NK-92 treated with Interleukin-12 subunit alpha and Interleukin-12 subunit beta, amount 100 ng/mL, for 24 hours (cell line): ENCODE measurements at regions not wholly inside any gene's neighbourhood (a gene's known extent, or its start where the extent isn't known, plus 50 kb on each side); places are given as distances from the start of the nearest gene placed in this dataset.
A peak's percentile ranks its signal among the peaks of the same experiment; 100 is the strongest.

Experiments
- DNase-seq: peaks from one replicate; lab custom pipeline; 2025; lab: John Stamatoyannopoulos, UW

GRCh38 chr20:12276011-12276673 lies 358.4 kb downstream of the BTBD3 start:
- DNase-seq: peak; percentile 24

- no peak for DNase-seq
Measured at GRCh38 chr20:12287575-12287974, 369.9 kb downstream of the BTBD3 start.

- no peak for DNase-seq
Measured at GRCh38 chr20:12289465-12289864, 371.8 kb downstream of the BTBD3 start.

- DNase-seq: no peak
Measured at GRCh38 chr20:12291386-12291785, 373.7 kb downstream of the BTBD3 start.

GRCh38 chr20:12293900-12294299 lies 376.2 kb downstream of the BTBD3 start:
- DNase-seq: no peak

GRCh38 chr20:12294678-12295077 lies 377.0 kb downstream of the BTBD3 start:
- no peak for DNase-seq

- no peak for DNase-seq
Measured at GRCh38 chr20:12305188-12305950, 387.7 kb downstream of the BTBD3 start.

GRCh38 chr20:12306107-12306506 lies 388.4 kb downstream of the BTBD3 start:
- no peak for DNase-seq

GRCh38 chr20:12311094-12311865 lies 393.6 kb downstream of the BTBD3 start:
- no peak for DNase-seq

GRCh38 chr20:12315652-12316051 lies 398.0 kb downstream of the BTBD3 start:
- DNase-seq: no peak

GRCh38 chr20:12316794-12317193 lies 399.1 kb downstream of the BTBD3 start:
- DNase-seq: no peak

- no peak for DNase-seq
Measured at GRCh38 chr20:12317433-12317832, 399.7 kb downstream of the BTBD3 start.

GRCh38 chr20:12318043-12318442 lies 400.4 kb downstream of the BTBD3 start:
- no peak for DNase-seq

- DNase-seq: no peak
Measured at GRCh38 chr20:12321736-12322135, 404.0 kb downstream of the BTBD3 start.

- no peak for DNase-seq
Measured at GRCh38 chr20:12327205-12327604, 409.5 kb downstream of the BTBD3 start.

- DNase-seq: no peak
Measured at GRCh38 chr20:12331236-12331635, 413.5 kb downstream of the BTBD3 start.

GRCh38 chr20:12337601-12338000 lies 419.9 kb downstream of the BTBD3 start:
- DNase-seq: no peak

- no peak for DNase-seq
Measured at GRCh38 chr20:12345978-12346377, 428.3 kb downstream of the BTBD3 start.

- DNase-seq: no peak
Measured at GRCh38 chr20:12353842-12354241, 436.1 kb downstream of the BTBD3 start.

- no peak for DNase-seq
Measured at GRCh38 chr20:12354725-12355124, 437.0 kb downstream of the BTBD3 start.

GRCh38 chr20:12355185-12355584 lies 437.5 kb downstream of the BTBD3 start:
- no peak for DNase-seq

GRCh38 chr20:12358006-12358654 lies 440.4 kb downstream of the BTBD3 start:
- no peak for DNase-seq
